OCI-LY7 (cell line): ENCODE measurements at regions not wholly inside any gene's neighbourhood (a gene's known extent, or its start where the extent isn't known, plus 50 kb on each side); places are given as distances from the start of the nearest gene placed in this dataset.

ENCODE experiments used
- CTCF ChIP-seq: fragments of 200-600 bp; sonication (generic); conservative IDR thresholded peaks from 2 replicates; pipeline ENCODE4 v1.5.1; 2014; ENCODE audit warnings: mild to moderate bottlenecking, antibody characterized with exemption, low read length, moderate library complexity, mixed read lengths
- EZH2phosphoT487 ChIP-seq: fragments of 200-600 bp; sonication (generic); IDR thresholded peaks from 2 replicates; pipeline ENCODE4 v1.6.1; 2018; ENCODE audit warnings: low read depth, borderline replicate concordance, mild to moderate bottlenecking, mixed run types, antibody characterized with exemption, low read length, moderate library complexity, mixed read lengths

- TF ChIP-seq CTCF = no peak
- TF ChIP-seq EZH2phosphoT487 = no peak
Observed at GRCh38 chr14:97137705-97138104, 340.5 kb downstream of the VRK1 start.
